D721Med (cell line): ENCODE measurements at regions not wholly inside any gene's neighbourhood (a gene's known extent, or its start where the extent isn't known, plus 50 kb on each side); places are given as distances from the start of the nearest gene placed in this dataset.

Experiments used
- DNase-seq: peaks from one replicate; pipeline ENCODE4 v3.0.0; 2011; ENCODE audit warnings: low spot score; ENCODE audit not compliant: insufficient read length
- FAIRE-seq: peaks from 2 replicates; lab custom pipeline; 2011; peaks lifted over from hg19 to GRCh38; lab: Jason Lieb, UNC
- TF ChIP-seq, protein P1 (sequence below): IDR thresholded peaks from 2 replicates; pipeline ENCODE4 v1.5.1; 2012; ENCODE audit warnings: mild to moderate bottlenecking, control low read depth; ENCODE audit not compliant: insufficient read depth; ENCODE audit errors: missing control alignments

DNA sequence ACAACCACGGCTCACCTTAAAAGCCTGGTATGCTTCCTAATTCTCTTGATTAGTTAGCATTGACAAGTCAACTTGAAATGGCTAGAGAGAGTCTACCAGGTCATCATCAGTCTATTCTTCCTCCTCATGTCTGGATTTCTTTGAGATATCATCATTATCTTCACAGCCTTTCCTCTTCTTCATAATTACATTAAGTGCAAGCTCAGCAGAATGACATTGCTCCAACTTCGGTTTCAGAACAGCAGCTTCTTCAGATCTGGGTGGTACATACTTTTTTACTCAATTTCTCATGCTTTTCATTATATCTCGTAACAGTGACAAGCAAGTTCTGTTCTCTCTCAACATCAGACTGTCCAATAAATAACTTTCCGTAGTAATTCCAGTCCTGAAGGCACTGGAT lies 337.5 kb upstream of the TENM3 start:
- no peak for FAIRE-seq
- TF ChIP-seq, protein P1, sequence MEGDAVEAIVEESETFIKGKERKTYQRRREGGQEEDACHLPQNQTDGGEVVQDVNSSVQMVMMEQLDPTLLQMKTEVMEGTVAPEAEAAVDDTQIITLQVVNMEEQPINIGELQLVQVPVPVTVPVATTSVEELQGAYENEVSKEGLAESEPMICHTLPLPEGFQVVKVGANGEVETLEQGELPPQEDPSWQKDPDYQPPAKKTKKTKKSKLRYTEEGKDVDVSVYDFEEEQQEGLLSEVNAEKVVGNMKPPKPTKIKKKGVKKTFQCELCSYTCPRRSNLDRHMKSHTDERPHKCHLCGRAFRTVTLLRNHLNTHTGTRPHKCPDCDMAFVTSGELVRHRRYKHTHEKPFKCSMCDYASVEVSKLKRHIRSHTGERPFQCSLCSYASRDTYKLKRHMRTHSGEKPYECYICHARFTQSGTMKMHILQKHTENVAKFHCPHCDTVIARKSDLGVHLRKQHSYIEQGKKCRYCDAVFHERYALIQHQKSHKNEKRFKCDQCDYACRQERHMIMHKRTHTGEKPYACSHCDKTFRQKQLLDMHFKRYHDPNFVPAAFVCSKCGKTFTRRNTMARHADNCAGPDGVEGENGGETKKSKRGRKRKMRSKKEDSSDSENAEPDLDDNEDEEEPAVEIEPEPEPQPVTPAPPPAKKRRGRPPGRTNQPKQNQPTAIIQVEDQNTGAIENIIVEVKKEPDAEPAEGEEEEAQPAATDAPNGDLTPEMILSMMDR, result no peak
- DNase-seq, result no peak

DNA sequence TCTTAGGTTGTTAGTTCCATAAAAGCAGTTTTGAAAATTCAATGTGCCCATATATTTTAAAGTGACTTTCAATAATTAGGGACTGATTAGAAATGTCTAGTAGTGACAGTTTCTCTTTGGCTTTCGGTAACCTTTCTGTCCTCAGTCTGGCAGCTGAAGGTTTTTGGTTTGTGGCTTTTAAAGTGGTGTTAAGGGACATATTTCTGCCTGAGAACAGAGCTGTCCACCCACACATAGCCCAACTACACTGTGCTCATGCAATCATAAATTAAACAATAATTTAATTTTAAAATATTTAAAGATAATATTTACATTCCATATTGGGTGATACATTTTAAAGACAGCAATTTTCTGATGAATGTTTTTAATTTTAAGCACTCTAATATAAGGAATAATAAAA lies 335.0 kb upstream of the TENM3 start:
- TF ChIP-seq, protein P1, result no peak
- DNase-seq (no peak), FAIRE-seq (no peak)

DNA sequence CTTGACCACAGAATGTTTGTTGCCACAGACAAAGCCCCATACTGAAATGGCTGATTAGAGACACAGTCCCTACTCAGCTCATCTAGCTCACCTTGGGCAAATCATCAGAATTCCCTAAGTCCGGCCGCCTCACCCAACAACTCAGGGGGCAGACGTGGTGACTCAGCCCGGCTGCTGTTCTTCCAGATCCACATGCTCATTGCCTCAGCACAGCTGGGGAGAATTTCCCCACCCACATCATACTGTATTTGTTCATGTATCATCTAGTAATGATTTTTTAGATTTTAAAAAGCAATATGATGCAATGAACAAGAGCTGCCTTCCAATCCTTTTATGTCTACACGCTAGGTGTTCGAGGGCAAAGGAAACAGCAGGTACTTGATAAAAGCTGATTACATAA lies 333.8 kb upstream of the TENM3 start:
- TF ChIP-seq, protein P1, result no peak
- DNase-seq (no peak), FAIRE-seq (no peak)

DNA sequence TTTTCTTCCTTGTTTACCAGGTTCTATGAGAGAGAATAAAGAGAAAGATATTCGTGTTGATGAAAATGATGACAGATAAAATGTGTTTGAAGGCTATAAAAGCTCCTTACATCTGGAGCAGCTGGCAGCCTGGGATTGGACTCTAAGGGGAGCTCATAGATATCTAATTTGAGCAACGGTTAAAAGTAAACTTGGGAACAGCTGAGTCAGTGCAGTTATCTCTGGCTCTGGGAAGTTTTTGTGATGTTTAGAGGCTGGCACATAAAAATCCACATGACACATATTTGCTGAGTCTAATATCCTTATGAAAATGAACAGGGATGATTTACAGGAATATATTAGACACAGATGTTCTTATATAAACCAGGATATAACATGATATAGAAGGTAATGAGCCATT lies 331.8 kb upstream of the TENM3 start:
- no peak for FAIRE-seq

DNA sequence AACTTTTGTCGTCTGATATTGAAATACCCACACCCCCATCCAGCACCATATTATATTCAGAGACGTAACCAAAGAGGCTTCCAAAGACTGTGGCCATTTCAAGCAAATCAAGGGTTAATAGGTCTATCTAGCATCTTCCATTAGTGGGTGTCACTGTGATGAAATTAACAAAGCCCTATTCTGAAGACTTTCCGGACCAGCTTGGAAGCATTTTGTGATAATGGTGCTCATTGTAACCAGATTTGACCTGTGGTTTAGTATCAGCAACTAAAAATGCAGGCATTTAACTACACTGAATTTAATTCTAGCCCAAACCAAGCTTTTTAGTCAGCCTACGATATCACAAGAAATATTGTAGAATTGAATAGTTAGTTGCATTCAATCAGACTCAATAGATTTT lies 309.7 kb upstream of the TENM3 start:
- DNase-seq, result no peak
- TF ChIP-seq, protein P1, result no peak
- no peak for FAIRE-seq

More for the DNA sequence above, 331.8 kb upstream of the TENM3 start:
- TF ChIP-seq, protein P1, result no peak
- DNase-seq, result no peak

DNA sequence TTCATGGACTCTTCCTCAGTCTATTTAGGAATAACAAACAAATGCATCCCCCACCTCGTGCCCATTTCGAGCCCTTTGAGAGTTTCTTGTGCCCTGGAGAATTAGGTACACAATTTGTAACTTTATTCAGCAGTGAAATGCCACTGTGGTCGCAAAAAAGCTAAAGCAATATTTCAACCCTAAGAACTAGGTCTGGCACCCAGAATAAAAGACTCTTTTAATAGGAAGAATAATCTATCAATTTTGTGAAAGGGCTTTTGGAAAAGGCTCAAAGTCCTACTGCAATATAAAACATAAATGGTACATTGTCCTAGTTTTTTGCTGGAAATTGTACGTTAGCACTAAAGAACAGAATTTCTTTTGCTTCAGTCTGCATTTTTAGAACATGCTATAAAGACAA lies 304.6 kb upstream of the TENM3 start:
- FAIRE-seq (no peak), DNase-seq (no peak)
- TF ChIP-seq, protein P1, result no peak

DNA sequence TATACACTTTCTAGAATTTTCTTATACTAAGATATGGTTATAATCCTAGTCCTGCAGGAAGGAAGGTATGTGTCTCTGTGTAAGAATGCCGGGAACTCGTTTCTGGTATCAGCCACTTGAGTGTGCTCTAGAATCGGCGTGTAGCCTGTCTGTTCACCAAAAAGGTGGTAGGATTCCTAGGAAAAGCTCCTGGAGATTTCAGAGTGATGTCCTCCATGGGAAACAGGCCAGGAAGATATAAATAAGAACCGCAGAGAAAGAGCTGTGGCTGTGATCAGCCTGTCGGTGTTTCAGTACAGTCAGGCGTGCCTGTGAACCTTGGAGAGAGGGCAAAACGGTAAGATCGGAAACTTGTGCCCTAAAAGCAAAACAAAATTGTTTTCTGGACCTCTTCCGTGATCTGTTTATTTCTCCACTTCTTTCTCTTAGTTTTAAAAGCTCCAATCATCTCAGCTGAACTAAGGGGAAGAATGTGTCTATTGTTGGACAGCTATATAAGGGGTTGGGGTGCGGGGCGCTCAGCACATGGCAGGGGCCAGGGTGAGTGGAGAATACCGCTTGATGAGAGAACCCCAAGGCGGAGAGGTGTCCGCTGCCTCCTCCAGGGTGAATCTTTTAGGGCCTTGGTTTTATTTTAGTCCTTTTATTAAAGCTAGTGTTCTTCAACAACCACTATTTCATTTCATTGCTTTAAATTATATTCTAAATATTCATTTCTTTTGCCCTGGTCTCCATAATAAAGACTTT lies 303.8 kb upstream of the TENM3 start:
- DNase-seq, result no peak
- TF ChIP-seq, protein P1, result no peak
- FAIRE-seq, result no peak
